ENCODE measurements at regions not wholly inside any gene's neighbourhood (a gene's known extent, or its start where the extent isn't known, plus 50 kb on each side); places are given as distances from the start of the nearest gene placed in this dataset.

DNA sequence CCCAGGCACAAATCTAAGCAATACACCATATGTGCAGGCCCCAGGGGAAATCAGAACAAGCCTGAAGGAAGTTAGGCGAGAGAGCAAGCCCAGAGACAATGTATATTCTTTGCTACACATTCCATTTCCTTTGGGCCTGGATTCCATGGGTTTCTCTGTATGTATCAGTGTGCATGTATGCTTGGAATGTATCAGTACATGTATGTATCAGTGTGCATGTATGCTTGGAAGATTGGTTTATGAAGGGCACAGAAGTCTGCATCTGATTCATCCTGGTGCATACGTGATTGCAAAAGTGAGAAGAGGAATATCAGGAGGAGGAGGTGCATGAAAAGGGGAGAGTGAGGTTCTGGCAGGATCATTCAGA lies 232.6 kb upstream of the ANKRD55 start:
- H3K9me2 ChIP-seq (ENCODE audit: insufficient read depth, low read length), result no peaks in the 10 kb centered on the region
- H2AFZ ChIP-seq (ENCODE audit: low read depth, low read length), result no peak overlapping the region
- no peaks in the 10 kb centered on the region for H3K36me3 ChIP-seq (ENCODE audit: insufficient read depth, low read length)
- H3F3A ChIP-seq (ENCODE audit: insufficient read depth, low read length, poor library complexity, severe bottlenecking), result no peaks in the 10 kb centered on the region
- H3K79me2 ChIP-seq (replicated peaks; ENCODE audit: insufficient read depth, low read length), result no peaks in the 10 kb centered on the region
- H3K4me2 ChIP-seq (ENCODE audit: low read length), result no peak overlapping the region
- H3K4me3 ChIP-seq (ENCODE audit: low read length), result no peak overlapping the region
- no peaks in the 10 kb centered on the region for H3K9me3 ChIP-seq (ENCODE audit: low read length)
- no peak for TF ChIP-seq EZH2 (IDR thresholded peaks at IDR 0.05; ENCODE audit: borderline replicate concordance, insufficient read depth, low read length, poor library complexity, severe bottlenecking)
- TF ChIP-seq RAD21 (conservative IDR thresholded peaks at IDR 0.05), result no peak
- no peak for TF ChIP-seq MXI1 (conservative IDR thresholded peaks at IDR 0.05; ENCODE audit: poor library complexity, severe bottlenecking)
- TF ChIP-seq POLR2AphosphoS5 (IDR thresholded peaks at IDR 0.05), result no peak
- no peak for TF ChIP-seq TAF1 (IDR thresholded peaks at IDR 0.05; ENCODE audit: low read depth)
- TF ChIP-seq, protein P1, sequence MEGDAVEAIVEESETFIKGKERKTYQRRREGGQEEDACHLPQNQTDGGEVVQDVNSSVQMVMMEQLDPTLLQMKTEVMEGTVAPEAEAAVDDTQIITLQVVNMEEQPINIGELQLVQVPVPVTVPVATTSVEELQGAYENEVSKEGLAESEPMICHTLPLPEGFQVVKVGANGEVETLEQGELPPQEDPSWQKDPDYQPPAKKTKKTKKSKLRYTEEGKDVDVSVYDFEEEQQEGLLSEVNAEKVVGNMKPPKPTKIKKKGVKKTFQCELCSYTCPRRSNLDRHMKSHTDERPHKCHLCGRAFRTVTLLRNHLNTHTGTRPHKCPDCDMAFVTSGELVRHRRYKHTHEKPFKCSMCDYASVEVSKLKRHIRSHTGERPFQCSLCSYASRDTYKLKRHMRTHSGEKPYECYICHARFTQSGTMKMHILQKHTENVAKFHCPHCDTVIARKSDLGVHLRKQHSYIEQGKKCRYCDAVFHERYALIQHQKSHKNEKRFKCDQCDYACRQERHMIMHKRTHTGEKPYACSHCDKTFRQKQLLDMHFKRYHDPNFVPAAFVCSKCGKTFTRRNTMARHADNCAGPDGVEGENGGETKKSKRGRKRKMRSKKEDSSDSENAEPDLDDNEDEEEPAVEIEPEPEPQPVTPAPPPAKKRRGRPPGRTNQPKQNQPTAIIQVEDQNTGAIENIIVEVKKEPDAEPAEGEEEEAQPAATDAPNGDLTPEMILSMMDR (IDR thresholded peaks at IDR 0.05; ENCODE audit: poor library complexity, severe bottlenecking), result no peak
- no peak for TF ChIP-seq EP300 (conservative IDR thresholded peaks at IDR 0.05; ENCODE audit: poor library complexity, severe bottlenecking)
- TF ChIP-seq, protein P2, sequence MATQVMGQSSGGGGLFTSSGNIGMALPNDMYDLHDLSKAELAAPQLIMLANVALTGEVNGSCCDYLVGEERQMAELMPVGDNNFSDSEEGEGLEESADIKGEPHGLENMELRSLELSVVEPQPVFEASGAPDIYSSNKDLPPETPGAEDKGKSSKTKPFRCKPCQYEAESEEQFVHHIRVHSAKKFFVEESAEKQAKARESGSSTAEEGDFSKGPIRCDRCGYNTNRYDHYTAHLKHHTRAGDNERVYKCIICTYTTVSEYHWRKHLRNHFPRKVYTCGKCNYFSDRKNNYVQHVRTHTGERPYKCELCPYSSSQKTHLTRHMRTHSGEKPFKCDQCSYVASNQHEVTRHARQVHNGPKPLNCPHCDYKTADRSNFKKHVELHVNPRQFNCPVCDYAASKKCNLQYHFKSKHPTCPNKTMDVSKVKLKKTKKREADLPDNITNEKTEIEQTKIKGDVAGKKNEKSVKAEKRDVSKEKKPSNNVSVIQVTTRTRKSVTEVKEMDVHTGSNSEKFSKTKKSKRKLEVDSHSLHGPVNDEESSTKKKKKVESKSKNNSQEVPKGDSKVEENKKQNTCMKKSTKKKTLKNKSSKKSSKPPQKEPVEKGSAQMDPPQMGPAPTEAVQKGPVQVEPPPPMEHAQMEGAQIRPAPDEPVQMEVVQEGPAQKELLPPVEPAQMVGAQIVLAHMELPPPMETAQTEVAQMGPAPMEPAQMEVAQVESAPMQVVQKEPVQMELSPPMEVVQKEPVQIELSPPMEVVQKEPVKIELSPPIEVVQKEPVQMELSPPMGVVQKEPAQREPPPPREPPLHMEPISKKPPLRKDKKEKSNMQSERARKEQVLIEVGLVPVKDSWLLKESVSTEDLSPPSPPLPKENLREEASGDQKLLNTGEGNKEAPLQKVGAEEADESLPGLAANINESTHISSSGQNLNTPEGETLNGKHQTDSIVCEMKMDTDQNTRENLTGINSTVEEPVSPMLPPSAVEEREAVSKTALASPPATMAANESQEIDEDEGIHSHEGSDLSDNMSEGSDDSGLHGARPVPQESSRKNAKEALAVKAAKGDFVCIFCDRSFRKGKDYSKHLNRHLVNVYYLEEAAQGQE (IDR thresholded peaks at IDR 0.05; ENCODE audit: borderline replicate concordance), result no peak
- no peak for TF ChIP-seq SMC3 (conservative IDR thresholded peaks at IDR 0.05; ENCODE audit: poor library complexity)
- H3K9ac ChIP-seq (ENCODE audit: low read length), result no peak overlapping the region
- no peak overlapping the region for H3K27ac ChIP-seq (ENCODE audit: low read length)
- H3K27me3 ChIP-seq (ENCODE audit: insufficient read depth, low read depth, low read length), result no peaks in the 10 kb centered on the region
- H4K20me1 ChIP-seq (ENCODE audit: insufficient read depth), result no peaks in the 10 kb centered on the region

DNA sequence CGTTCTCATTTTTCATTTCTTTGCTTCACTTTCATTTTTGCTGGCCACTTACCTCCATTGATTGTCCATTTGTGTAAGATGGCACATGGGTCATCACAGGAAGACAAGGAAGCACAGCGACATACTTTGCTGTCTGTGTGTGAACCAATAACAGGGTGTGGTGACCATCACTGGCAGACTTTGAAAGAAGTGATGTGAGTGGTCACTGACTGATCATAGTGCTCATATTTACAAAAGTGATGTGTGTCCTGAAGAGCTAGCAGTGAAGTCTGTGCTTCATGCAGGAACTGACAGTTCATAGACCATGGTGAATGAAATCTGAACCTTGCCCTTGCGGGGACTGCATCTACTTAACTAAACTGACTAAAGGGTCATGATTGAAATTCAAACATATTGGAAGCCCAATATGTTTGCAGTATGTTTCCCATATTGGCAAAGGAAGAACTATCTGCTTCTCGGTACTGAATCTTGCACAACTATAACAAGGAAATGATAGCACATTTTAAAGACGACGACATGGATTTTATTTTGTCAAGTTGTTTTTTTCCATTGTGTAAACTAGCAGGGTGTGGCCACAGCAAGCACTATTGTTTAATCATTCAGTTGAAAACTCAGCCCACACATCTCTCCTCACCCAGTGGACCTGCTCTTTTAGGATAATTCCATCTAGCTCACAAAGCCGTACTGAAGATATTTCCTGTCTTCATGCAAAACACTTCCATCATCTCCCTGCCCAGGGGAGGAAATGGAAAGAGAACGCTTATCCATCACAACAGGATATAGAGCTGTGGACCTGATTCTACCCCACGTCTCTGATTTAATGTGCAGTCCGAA lies 232.0 kb upstream of the ANKRD55 start:
- no peak overlapping the region for H3K4me2 ChIP-seq (ENCODE audit: low read length)
- H3K4me3 ChIP-seq (ENCODE audit: low read length), result no peak overlapping the region
- H3K9ac ChIP-seq (ENCODE audit: low read length), result no peak overlapping the region
- H3F3A ChIP-seq (ENCODE audit: insufficient read depth, low read length, poor library complexity, severe bottlenecking), result no peaks in the 10 kb centered on the region
- H2AFZ ChIP-seq (ENCODE audit: low read depth, low read length), result no peak overlapping the region
- H3K36me3 ChIP-seq (ENCODE audit: insufficient read depth, low read length), result no peaks in the 10 kb centered on the region
- H3K79me2 ChIP-seq (replicated peaks; ENCODE audit: insufficient read depth, low read length), result no peaks in the 10 kb centered on the region
- H3K9me3 ChIP-seq (ENCODE audit: low read length), result no peaks in the 10 kb centered on the region
- H3K27me3 ChIP-seq (ENCODE audit: insufficient read depth, low read depth, low read length), result no peaks in the 10 kb centered on the region
- H3K27ac ChIP-seq (ENCODE audit: low read length), result no peak overlapping the region
- no peaks in the 10 kb centered on the region for H3K9me2 ChIP-seq (ENCODE audit: insufficient read depth, low read length)
- no peak for TF ChIP-seq EP300 (conservative IDR thresholded peaks at IDR 0.05; ENCODE audit: poor library complexity, severe bottlenecking)
- TF ChIP-seq, protein P2 (IDR thresholded peaks at IDR 0.05; ENCODE audit: borderline replicate concordance), result no peak
- no peak for TF ChIP-seq MXI1 (conservative IDR thresholded peaks at IDR 0.05; ENCODE audit: poor library complexity, severe bottlenecking)
- TF ChIP-seq RAD21 (conservative IDR thresholded peaks at IDR 0.05), result no peak
- TF ChIP-seq SMC3 (conservative IDR thresholded peaks at IDR 0.05; ENCODE audit: poor library complexity), result no peak
- TF ChIP-seq, protein P1 (IDR thresholded peaks at IDR 0.05; ENCODE audit: poor library complexity, severe bottlenecking), result no peak
- TF ChIP-seq POLR2AphosphoS5 (IDR thresholded peaks at IDR 0.05), result no peak
- TF ChIP-seq EZH2 (IDR thresholded peaks at IDR 0.05; ENCODE audit: borderline replicate concordance, insufficient read depth, low read length, poor library complexity, severe bottlenecking), result no peak
- TF ChIP-seq TAF1 (IDR thresholded peaks at IDR 0.05; ENCODE audit: low read depth), result no peak
- no peaks in the 10 kb centered on the region for H4K20me1 ChIP-seq (ENCODE audit: insufficient read depth)
